ENCODE measurements at regions not wholly inside any gene's neighbourhood (a gene's known extent, or its start where the extent isn't known, plus 50 kb on each side); places are given as distances from the start of the nearest gene placed in this dataset.
"Not testable (repeated sequence)": the region's sequence is repeated elsewhere in the genome, so short reads cannot be mapped to it uniquely, and the experiment has no call there.

DNA sequence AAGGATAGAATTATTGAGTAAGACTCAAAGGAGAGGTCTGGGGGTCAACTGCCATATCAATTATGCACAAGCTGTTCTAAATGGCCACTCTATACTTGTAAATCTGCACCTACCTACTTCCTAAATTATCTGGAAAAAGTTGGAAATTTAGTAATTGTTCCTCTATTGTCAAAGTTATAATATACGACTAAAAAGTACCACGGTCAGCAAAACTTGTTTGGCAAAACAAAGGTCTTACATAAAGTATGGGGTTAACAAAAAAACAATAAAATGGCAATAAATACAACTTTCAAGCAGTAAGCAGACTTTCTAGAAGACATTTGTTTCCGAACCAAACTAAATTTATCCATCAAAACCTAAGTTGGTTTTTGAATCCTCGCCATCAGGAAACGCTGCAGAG lies 309.7 kb downstream of the FRK start:
- no peaks in the 10 kb centered on the region for H3K27me3 ChIP-seq (replicated peaks; ENCODE audit: insufficient read depth)
- ATAC-seq (ENCODE audit: insufficient number of reproducible peaks, low FRiP score, low read depth) (no peak), DNase-seq (ENCODE audit: low spot score) (no peak)
- H3K36me3 ChIP-seq, result no peaks in the 10 kb centered on the region
- no peaks in the 10 kb centered on the region for H3K4me1 ChIP-seq (ENCODE audit: control insufficient read depth in 1 of 2, low read depth in 2 of 2)
- no peaks in the 10 kb centered on the region for H3K9me3 ChIP-seq
- TF ChIP-seq, protein P1, sequence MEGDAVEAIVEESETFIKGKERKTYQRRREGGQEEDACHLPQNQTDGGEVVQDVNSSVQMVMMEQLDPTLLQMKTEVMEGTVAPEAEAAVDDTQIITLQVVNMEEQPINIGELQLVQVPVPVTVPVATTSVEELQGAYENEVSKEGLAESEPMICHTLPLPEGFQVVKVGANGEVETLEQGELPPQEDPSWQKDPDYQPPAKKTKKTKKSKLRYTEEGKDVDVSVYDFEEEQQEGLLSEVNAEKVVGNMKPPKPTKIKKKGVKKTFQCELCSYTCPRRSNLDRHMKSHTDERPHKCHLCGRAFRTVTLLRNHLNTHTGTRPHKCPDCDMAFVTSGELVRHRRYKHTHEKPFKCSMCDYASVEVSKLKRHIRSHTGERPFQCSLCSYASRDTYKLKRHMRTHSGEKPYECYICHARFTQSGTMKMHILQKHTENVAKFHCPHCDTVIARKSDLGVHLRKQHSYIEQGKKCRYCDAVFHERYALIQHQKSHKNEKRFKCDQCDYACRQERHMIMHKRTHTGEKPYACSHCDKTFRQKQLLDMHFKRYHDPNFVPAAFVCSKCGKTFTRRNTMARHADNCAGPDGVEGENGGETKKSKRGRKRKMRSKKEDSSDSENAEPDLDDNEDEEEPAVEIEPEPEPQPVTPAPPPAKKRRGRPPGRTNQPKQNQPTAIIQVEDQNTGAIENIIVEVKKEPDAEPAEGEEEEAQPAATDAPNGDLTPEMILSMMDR (IDR thresholded peaks at IDR 0.05), result no peak
- H3K4me3 ChIP-seq, result no peak overlapping the region
- no peak overlapping the region for H3K27ac ChIP-seq

DNA sequence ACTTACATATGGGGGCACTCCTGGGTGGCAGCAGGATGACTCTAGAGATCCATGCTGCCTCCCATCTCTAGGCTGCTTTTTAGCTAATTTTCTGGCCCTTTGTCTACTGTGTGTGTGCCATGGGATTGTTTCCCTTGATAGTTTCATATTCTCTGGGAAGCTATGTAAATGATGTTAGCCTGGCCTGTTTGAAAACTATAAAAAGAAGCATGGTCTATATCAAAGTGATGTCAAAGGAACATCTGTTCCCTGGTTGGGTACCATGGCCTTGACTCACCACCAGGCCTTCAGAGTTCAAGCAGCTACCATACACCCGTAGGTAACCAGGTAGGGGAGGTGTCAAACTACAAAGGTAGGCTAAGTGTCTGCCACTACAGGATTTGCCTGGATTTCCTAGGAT lies 310.4 kb downstream of the FRK start:
- H3K4me3 ChIP-seq, result no peak overlapping the region
- TF ChIP-seq, protein P1 (IDR thresholded peaks at IDR 0.05), result no peak

DNA sequence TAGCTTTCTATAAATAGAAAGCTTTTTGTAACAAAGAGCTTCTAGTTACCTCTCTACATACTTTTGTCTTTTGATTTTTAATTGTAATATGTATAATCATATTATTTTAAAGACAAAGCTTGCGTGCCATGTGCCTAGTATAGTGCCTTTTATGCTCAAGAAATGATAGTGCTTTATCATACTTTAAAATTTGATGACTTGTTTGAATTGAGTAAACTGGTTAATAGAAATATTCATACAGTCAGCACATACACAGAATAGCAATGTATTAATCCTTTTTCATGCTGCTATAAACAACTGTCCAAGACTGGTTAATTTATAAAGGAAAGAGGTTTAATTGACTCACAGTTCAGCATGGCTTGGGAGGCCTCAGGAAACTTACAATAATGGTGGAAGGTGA lies 313.0 kb downstream of the FRK start:
- H3K27me3 ChIP-seq (replicated peaks; ENCODE audit: insufficient read depth), result no peaks in the 10 kb centered on the region
- H3K4me3 ChIP-seq, result no peak overlapping the region
- no peak for ATAC-seq (ENCODE audit: insufficient number of reproducible peaks, low FRiP score, low read depth)
- no peaks in the 10 kb centered on the region for H3K4me1 ChIP-seq (ENCODE audit: control insufficient read depth in 1 of 2, low read depth in 2 of 2)
- no peaks in the 10 kb centered on the region for H3K9me3 ChIP-seq
- H3K36me3 ChIP-seq, result no peaks in the 10 kb centered on the region
- TF ChIP-seq, protein P1 (IDR thresholded peaks at IDR 0.05), result no peak
- no peak for DNase-seq (ENCODE audit: low spot score)
- H3K27ac ChIP-seq, result no peak overlapping the region

More for the DNA sequence above, 310.4 kb downstream of the FRK start:
- Histone ChIP-seq H3K27ac (no peak overlapping the region), H3K36me3 (no peaks in the 10 kb centered on the region), H3K4me1 (ENCODE audit: control insufficient read depth in 1 of 2, low read depth in 2 of 2) (no peaks in the 10 kb centered on the region), H3K9me3 (no peaks in the 10 kb centered on the region), H3K27me3 (replicated peaks; ENCODE audit: insufficient read depth) (no peaks in the 10 kb centered on the region)
- no peak for ATAC-seq (ENCODE audit: insufficient number of reproducible peaks, low FRiP score, low read depth)
- DNase-seq (ENCODE audit: low spot score), result no peak

DNA sequence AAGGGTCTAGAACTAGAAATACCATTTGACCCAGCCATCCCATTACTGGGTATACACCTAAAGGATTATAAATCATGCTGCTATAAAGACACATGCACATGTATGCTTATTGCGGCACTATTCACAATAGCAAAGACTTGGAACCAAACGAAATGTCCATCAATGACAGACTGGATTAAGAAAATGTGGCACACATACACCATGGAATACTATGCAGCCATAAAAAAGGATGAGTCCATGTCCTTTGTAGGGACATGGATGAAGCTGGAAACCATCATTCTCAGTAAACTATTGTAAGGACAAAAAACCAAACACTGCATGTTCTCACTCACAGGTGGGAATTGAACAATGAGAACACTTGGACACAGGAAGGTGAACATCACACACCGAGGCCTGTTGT lies 314.1 kb downstream of the FRK start:
- not testable (repeated sequence) for ATAC-seq (ENCODE audit: insufficient number of reproducible peaks, low FRiP score, low read depth); H3K4me1 ChIP-seq (ENCODE audit: control insufficient read depth in 1 of 2, low read depth in 2 of 2); H3K36me3 ChIP-seq; H3K27ac ChIP-seq; H3K9me3 ChIP-seq; H3K27me3 ChIP-seq (replicated peaks; ENCODE audit: insufficient read depth); H3K4me3 ChIP-seq; DNase-seq (ENCODE audit: low spot score)

DNA sequence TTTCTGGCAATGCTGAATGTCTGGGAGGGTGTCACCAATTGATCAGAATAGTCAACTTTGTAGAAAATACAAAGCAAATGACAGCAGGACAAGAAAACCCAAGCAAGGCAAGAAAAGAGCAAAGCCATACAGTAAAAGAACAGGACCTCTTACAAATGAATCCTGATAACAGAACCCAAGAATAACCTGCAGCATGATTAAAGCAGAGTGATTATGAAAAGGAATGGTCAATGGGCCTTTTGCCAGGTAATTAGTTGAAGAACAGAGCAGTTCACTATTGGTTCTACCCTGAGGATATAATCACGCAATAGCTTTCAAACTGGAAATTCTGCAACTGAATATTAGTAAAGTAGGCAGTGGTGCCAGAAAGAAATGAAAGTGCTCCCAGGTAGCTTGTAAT lies 319.8 kb downstream of the FRK start:
- TF ChIP-seq, protein P1 (IDR thresholded peaks at IDR 0.05), result no peak
- Histone ChIP-seq H3K36me3 (no peaks in the 10 kb centered on the region), H3K4me3 (no peak overlapping the region), H3K27me3 (replicated peaks; ENCODE audit: insufficient read depth) (no peaks in the 10 kb centered on the region), H3K4me1 (ENCODE audit: control insufficient read depth in 1 of 2, low read depth in 2 of 2) (no peaks in the 10 kb centered on the region), H3K27ac (no peak overlapping the region), H3K9me3 (peaks cover 3% of the 10 kb centered on the region)
- ATAC-seq (ENCODE audit: insufficient number of reproducible peaks, low FRiP score, low read depth) (no peak), DNase-seq (ENCODE audit: low spot score) (no peak)

DNA sequence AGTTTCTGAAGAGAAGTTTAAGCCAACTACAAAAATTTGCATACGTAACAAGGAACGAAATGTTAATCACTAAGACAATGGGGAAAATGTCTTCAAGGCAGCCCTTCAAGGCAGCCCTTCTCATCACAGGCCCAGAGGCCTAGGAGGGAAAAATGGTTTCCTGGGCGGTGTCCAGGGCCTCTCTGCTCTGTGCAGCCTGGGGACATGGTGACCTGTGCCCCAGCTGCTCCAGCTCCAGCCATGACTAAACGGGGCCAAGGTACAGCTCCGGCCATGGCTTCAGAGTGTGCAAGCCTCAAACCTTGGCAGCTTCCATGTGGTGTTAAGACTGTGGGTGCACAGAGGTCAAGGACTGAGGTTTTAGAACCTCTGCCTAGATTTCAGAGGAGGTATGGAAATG lies 325.1 kb downstream of the FRK start:
- no peaks in the 10 kb centered on the region for H3K27me3 ChIP-seq (replicated peaks; ENCODE audit: insufficient read depth)
- no peaks in the 10 kb centered on the region for H3K9me3 ChIP-seq
- DNase-seq (ENCODE audit: low spot score) (no peak), ATAC-seq (ENCODE audit: insufficient number of reproducible peaks, low FRiP score, low read depth) (no peak)
- TF ChIP-seq, protein P1 (IDR thresholded peaks at IDR 0.05), result no peak
- no peak overlapping the region for H3K27ac ChIP-seq
- H3K36me3 ChIP-seq, result no peaks in the 10 kb centered on the region
- no peak overlapping the region for H3K4me3 ChIP-seq
- H3K4me1 ChIP-seq (ENCODE audit: control insufficient read depth in 1 of 2, low read depth in 2 of 2), result no peaks in the 10 kb centered on the region

All from thoracic aorta (tissue), 2 donors.